ENCODE measurements at regions not wholly inside any gene's neighbourhood (a gene's known extent, or its start where the extent isn't known, plus 50 kb on each side); places are given as distances from the start of the nearest gene placed in this dataset.

GRCh38 chr5:167710444-167711073, 580.9 kb upstream of the WWC1 start:
- no peak for DNase-seq (ENCODE audit: low spot score)

- DNase-seq (ENCODE audit: low spot score): no peak
Observed at GRCh38 chr5:167712986-167713585, 578.4 kb upstream of the WWC1 start.

- DNase-seq (ENCODE audit: low spot score): no peak
Observed at GRCh38 chr5:167713896-167714295, 577.5 kb upstream of the WWC1 start.

- DNase-seq (ENCODE audit: low spot score): no peak
Observed at GRCh38 chr5:167716126-167716775, 575.2 kb upstream of the WWC1 start.

DNA sequence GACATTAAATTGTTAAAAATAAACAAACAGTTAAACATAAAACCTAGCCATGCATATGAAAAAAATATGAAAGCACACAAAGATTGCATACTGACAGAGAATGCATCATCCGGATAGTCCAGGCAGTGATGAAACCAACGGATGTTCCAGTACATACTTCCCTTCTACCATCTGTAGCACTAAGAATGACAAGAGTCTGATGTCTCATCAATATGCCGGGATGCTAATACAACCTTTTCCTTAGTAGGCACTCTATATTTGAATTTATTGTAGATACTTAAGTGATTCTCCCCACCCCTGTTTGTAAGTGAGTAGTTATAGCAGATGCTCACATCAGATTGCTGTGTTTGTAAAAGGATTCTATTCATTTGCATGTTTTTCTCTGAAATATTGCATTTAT, 571.2 kb upstream of the WWC1 start:
- no peak for DNase-seq (ENCODE audit: low spot score)

DNA sequence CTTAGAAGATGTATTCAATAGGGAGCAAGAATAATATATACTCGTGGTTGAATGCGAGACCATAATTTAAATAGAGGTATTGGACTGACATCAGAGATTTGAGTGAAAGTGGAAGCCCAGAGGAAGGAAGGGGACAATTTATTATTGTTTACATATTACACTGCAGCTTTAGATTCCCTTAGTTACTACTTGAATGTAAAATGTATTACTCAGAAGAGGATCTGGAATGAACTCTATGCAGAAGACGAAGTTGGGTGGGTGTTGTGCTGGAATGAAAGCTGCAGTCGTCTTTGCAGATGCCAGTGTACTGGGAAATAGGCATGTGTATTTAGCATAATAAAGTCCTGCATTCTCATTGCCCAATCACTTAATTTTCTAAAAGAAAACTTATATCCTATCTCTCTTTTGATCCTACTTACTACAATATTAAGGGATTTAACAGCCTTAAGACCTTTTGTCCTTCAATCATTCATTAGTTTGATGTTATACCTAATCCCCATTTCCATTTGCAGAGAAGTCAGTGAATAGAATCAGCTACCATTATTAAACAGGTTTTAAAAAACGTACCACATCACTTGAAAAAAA, 570.7 kb upstream of the WWC1 start:
- DNase-seq (ENCODE audit: low spot score): no peak

DNA sequence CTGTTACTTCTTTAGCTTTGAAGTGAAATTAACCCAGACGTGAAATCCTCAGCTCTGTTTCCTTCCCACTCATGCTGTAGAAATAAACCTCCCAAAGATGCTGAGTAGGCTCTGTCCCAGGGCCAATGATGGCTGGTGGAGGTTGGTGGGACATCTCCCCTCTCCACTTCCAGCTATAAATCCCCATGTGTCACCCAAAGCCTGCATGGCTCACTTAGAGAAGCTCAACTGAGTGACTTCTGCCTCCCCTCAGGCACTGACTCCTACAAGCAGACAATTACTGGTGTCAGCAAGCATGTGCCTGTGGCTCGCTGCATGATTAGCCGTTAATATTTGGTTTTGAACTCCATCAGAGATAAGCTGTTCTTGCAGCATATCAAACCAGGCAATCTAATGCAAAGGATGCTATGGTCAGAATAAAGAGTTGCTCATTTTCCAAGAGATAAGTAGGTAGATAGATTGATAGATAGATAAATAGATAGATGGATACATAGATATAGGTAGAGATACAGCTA, 569.5 kb upstream of the WWC1 start:
- DNase-seq (ENCODE audit: low spot score): no peak

DNA sequence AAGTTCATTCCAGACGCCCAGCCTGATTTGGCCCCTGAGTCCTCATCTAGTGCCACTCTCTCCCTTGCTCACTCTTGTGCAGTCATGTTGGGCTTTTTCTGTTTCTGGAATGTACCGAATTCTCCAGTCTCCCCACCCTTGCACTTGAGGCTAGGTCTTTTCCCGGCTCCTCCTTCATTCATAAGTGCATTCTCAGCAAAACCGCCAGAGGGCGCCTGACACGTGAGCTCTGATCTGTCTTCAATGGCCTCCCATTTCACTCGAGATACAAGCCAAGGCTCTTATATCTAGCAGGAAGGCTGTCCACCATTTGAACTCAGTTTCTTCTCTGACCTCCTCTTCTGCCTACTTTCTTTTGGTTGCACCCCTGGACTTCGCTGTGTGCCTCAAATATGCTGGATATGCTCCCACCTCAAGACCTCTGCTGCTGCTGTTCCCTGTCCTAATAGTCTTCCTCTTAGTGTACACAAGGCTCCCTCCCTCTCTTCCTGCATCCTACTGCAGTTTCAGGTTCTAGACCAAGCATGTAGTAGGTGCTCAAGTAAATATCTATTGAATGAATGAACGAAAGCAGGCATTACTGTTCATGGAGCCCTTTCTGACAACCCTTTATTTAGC, 568.1 kb upstream of the WWC1 start:
- DNase-seq (ENCODE audit: low spot score): peak; percentile 64

DNA sequence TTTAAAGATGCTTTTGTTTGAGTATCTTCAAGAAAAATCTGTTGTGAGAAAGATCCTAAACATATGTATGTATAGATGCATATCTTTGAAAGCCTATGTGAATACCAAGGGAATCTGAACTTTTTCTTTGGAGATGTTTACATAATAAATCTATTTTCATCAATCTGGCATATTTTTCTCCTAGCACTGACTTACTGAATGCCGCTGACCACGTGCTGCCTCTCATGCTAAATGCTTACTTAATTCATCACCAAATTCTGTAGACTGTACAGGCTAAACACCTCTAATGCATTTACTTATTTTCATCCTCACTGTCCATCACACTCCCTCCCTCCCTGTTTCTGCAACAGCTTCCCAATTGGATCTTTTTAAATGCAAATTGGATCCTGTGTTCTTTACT, 566.2 kb upstream of the WWC1 start:
- no peak for DNase-seq (ENCODE audit: low spot score)

- no peak for DNase-seq (ENCODE audit: low spot score)
Observed at GRCh38 chr5:167725741-167726140, 565.7 kb upstream of the WWC1 start.

DNA sequence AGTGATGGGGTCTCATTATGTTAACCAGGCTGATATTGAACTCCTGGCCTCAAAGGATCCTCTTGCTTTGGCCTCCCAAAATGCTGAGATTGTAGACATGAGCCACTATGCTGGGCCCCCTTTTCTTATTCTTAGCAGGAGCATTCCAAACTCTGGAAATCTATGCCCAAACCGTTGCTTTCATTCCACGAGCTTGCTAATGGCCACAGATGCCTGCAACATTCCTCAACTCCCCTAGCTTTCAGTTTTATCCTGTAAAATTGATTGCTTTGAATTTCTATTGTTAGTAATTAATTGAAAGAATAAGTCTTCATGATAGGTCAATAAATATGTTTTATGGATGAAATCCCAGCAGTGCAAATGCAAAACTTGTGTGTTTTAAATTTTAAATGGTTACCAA, 564.8 kb upstream of the WWC1 start:
- DNase-seq (ENCODE audit: low spot score): no peak

- DNase-seq (ENCODE audit: low spot score): no peak
Observed at GRCh38 chr5:167730121-167730520, 561.3 kb upstream of the WWC1 start.

DNA sequence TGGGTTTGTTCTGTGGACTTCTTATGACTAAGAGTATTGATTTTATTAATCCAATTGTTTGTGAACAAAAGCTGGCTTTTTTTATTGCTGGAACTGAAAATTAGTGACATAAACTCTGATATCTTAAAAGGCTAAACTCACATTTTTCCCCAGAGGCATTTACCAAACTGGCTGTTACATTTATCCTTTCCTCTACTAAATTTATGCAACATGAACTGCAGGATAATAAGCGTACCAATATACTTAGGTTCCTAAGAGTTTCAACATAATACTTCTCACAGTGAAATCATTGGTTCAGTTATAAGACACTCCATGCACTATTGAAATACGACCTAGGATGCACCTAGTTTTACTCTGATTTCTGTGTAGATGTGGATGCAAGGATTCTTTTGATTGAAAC, 560.8 kb upstream of the WWC1 start:
- DNase-seq (ENCODE audit: low spot score): no peak

- no peak for DNase-seq (ENCODE audit: low spot score)
Observed at GRCh38 chr5:167731951-167732350, 559.5 kb upstream of the WWC1 start.

DNA sequence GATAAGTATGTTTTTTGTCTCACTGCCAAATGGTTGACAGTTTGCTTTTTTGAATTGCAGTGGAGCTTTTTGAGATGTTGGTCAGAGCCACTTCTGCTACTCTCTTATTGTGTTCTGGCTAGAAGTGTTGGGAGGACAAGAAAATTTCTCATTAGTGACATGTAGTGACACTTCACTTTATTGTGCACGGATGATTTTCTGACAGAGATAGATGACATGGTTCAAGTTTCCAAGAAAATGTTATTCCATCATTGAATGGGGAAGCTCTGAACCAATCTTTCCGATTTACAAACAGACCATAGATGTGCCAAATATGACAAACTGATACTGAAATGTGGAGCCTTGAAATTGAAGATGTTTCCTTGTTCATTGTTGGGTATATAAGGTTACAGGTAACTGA, 558.9 kb upstream of the WWC1 start:
- no peak for DNase-seq (ENCODE audit: low spot score)

DNA sequence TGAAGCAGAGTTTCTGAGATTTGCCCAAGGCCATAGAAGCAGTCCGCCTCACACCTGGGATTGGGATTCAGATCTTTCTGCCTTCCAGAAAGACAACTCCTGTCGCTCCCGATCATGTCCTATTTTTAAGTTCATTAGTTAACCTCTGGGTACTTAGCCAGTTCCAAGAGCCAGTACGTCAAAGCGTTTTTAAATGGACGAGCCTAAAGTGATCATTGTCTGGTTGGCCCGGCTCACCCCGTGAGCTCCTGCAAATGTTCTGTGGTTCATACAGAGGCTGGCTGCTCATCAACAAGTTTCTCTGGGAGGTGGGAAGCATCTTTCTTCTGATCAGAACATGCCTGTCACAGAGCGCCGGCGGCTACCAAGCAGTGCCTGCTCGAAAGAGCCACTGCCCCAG, 554.5 kb upstream of the WWC1 start:
- DNase-seq (ENCODE audit: low spot score): no peak

GRCh38 chr5:167743695-167744464, 547.6 kb upstream of the WWC1 start:
- DNase-seq (ENCODE audit: low spot score): no peak

DNA sequence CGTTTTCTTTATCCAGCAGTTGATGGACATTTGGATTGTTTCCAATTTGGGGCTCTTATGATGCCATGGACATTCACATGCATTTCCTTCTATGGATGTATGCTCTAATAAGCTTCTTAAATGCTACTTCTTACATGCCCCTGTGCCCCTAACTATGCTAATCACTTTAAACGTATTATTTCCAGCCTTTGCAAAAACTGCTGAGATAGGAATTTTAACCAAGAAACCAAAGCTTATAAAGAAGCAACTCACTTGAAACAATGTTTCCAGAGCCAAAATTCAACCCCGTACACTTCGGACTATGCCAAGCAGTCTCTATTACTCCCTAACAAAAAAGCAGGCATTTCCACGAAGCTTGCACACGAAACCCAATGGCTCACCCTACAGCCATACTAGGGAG, 545.6 kb upstream of the WWC1 start:
- DNase-seq (ENCODE audit: low spot score): no peak

GRCh38 chr5:167750586-167750985, 540.9 kb upstream of the WWC1 start:
- DNase-seq (ENCODE audit: low spot score): no peak

DNA sequence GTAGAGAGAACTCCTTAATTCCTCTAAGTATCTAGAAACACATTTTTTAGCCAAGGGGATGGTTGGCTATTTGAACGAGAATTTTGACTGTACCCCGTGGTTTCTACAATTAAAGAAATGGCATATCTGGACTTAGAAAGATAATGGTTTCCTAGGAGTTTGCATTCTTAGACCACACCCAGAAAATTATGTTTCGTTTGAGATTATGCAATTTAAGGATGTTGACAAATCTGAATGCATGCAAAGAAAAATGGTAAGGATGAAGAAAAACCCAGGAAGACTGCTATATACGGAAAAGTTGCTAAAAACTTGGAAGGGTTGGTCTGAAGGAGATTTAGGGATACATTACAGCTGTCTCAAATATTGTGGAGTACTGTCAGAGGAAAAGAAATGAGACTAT, 538.5 kb upstream of the WWC1 start:
- no peak for DNase-seq (ENCODE audit: low spot score)

GRCh38 chr5:167753725-167754490, 537.5 kb upstream of the WWC1 start:
- DNase-seq (ENCODE audit: low spot score): no peak

Measured in CD4-positive, alpha-beta T cell treated with Interleukin-2 at 100 ng/mL for 4 hours (primary cell).